ENCODE measurements at regions not wholly inside any gene's neighbourhood (a gene's known extent, or its start where the extent isn't known, plus 50 kb on each side); places are given as distances from the start of the nearest gene placed in this dataset.
A peak's percentile ranks its signal among the peaks of the same experiment; 100 is the strongest.
"Not testable (repeated sequence)": the region's sequence is repeated elsewhere in the genome, so short reads cannot be mapped to it uniquely, and the experiment has no call there.

GRCh38 chr2:181798022-181798421, 93.5 kb upstream of the ITPRID2 start:
- H3K9me3 ChIP-seq: no peaks in the 10 kb centered on the region
- DNase-seq: no peak
- no peaks in the 10 kb centered on the region for H3K4me1 ChIP-seq
- H3K36me3 ChIP-seq: no peaks in the 10 kb centered on the region
- no peaks in the 10 kb centered on the region for H3K27me3 ChIP-seq
- no peak overlapping the region for H3K4me3 ChIP-seq
- TF ChIP-seq POLR2A (IDR thresholded peaks at IDR 0.05) (no peak), CTCF (IDR thresholded peaks at IDR 0.05) (no peak)
- no peak overlapping the region for H3K27ac ChIP-seq

- DNase-seq, H3K27ac ChIP-seq, H3K4me3 ChIP-seq, H3K27me3 ChIP-seq, H3K36me3 ChIP-seq, H3K9me3 ChIP-seq, H3K4me1 ChIP-seq: not testable (repeated sequence)
Observed at GRCh38 chr2:181802300-181802699, 89.2 kb upstream of the ITPRID2 start.

- H3K27ac ChIP-seq, H3K36me3 ChIP-seq, H3K4me1 ChIP-seq, H3K4me3 ChIP-seq, H3K9me3 ChIP-seq, H3K27me3 ChIP-seq: not testable (repeated sequence)
- DNase-seq: peak in 1 of 3 donors; percentile 56
Observed at GRCh38 chr2:181803903-181804799, 87.4 kb upstream of the ITPRID2 start.

- no peak for TF ChIP-seq POLR2A (IDR thresholded peaks at IDR 0.05)
- no peak for TF ChIP-seq CTCF (IDR thresholded peaks at IDR 0.05)
- H3K4me3 ChIP-seq: no peak overlapping the region
- no peaks in the 10 kb centered on the region for H3K36me3 ChIP-seq
- no peaks in the 10 kb centered on the region for H3K27me3 ChIP-seq
- H3K4me1 ChIP-seq: peaks cover 0 to 6% (median 0%) of the 10 kb centered on the region in 4 donors
- no peak overlapping the region for H3K27ac ChIP-seq
- no peak for DNase-seq
- no peaks in the 10 kb centered on the region for H3K9me3 ChIP-seq
Observed at GRCh38 chr2:181805228-181806038, 86.1 kb upstream of the ITPRID2 start.

- H3K27me3 ChIP-seq: no peaks in the 10 kb centered on the region
- no peak for DNase-seq
- H3K9me3 ChIP-seq: no peaks in the 10 kb centered on the region
- peaks cover 0 to 12% (median 0%) of the 10 kb centered on the region in 4 donors for H3K4me1 ChIP-seq
- TF ChIP-seq POLR2A (IDR thresholded peaks at IDR 0.05) (no peak), CTCF (IDR thresholded peaks at IDR 0.05) (no peak)
- H3K27ac ChIP-seq: no peak overlapping the region
- H3K36me3 ChIP-seq: no peaks in the 10 kb centered on the region
- H3K4me3 ChIP-seq: no peak overlapping the region
Observed at GRCh38 chr2:181806039-181806392, 85.5 kb upstream of the ITPRID2 start.

- no peak for DNase-seq
- H3K4me1 ChIP-seq: peaks cover 0 to 24% (median 2%) of the 10 kb centered on the region in 4 donors
- no peaks in the 10 kb centered on the region for H3K9me3 ChIP-seq
- no peak overlapping the region for H3K27ac ChIP-seq
- no peaks in the 10 kb centered on the region for H3K36me3 ChIP-seq
- no peaks in the 10 kb centered on the region for H3K27me3 ChIP-seq
- H3K4me3 ChIP-seq: no peak overlapping the region
- no peak for TF ChIP-seq POLR2A (IDR thresholded peaks at IDR 0.05)
- TF ChIP-seq CTCF (IDR thresholded peaks at IDR 0.05): no peak
Observed at GRCh38 chr2:181807526-181807925, 84.0 kb upstream of the ITPRID2 start.
